ENCODE measurements at regions not wholly inside any gene's neighbourhood (a gene's known extent, or its start where the extent isn't known, plus 50 kb on each side); places are given as distances from the start of the nearest gene placed in this dataset.

DNA sequence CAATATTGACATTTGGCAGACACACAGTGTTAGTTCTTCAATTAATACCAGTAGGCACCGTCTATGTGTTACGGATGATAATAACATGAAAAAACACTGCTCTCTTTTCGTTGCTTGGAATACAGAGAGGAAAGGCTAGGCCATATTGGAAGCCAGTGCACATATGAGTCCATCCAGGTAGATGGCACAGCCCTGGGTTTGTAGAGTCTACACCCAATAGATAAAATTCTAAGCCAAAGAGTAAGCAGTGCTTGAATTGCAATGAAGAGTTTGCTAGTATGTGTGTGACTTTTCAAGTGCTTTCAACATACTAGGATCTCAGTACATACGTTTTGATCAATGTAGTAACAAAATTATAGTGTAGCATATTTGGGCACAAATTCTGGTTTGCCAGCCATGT is 243.3 kb upstream of the AVPR1A start:
- no peak for DNase-seq (ENCODE audit: low spot score)
- H3K36me3 Mint-ChIP-seq (ENCODE audit: low read depth) = no peaks in the 10 kb centered on the region
- H3K4me3 Mint-ChIP-seq (ENCODE audit: unreplicated experiment) = no peak overlapping the region
- peaks cover 9% of the 10 kb centered on the region for H3K9me3 Mint-ChIP-seq (ENCODE audit: low read depth)
- H3K27ac Mint-ChIP-seq (ENCODE audit: unreplicated experiment) = no peak overlapping the region
- no peaks in the 10 kb centered on the region for H3K4me1 Mint-ChIP-seq (ENCODE audit: low read depth)
- H3K27me3 Mint-ChIP-seq (ENCODE audit: low read depth) = peaks cover 6% of the 10 kb centered on the region
- TF ChIP-seq, protein P1, sequence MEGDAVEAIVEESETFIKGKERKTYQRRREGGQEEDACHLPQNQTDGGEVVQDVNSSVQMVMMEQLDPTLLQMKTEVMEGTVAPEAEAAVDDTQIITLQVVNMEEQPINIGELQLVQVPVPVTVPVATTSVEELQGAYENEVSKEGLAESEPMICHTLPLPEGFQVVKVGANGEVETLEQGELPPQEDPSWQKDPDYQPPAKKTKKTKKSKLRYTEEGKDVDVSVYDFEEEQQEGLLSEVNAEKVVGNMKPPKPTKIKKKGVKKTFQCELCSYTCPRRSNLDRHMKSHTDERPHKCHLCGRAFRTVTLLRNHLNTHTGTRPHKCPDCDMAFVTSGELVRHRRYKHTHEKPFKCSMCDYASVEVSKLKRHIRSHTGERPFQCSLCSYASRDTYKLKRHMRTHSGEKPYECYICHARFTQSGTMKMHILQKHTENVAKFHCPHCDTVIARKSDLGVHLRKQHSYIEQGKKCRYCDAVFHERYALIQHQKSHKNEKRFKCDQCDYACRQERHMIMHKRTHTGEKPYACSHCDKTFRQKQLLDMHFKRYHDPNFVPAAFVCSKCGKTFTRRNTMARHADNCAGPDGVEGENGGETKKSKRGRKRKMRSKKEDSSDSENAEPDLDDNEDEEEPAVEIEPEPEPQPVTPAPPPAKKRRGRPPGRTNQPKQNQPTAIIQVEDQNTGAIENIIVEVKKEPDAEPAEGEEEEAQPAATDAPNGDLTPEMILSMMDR (IDR thresholded peaks at IDR 0.05) = no peak

DNA sequence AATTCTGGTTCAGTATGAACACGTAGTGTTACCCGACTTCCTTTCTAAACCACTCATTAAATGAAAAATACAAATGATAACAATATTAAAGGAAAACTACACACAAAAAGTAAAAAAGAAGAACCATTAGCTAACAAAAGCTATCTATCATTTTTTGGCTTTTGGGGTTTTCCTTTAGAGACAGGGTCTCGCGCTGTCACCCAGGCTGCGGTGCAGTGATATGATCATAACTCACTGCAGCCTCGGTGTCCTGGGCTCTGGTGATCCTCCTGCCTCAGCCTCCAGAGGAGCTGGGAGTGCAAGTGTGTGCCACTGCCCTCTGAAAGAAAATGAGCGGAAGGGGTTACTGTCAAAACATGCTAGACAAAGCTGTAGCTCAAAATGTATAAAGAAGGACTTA is 238.2 kb upstream of the AVPR1A start:
- no peaks in the 10 kb centered on the region for H3K9me3 Mint-ChIP-seq (ENCODE audit: low read depth)
- TF ChIP-seq, protein P1 (IDR thresholded peaks at IDR 0.05) = no peak
- H3K4me3 Mint-ChIP-seq (ENCODE audit: unreplicated experiment) = no peak overlapping the region
- H3K36me3 Mint-ChIP-seq (ENCODE audit: low read depth) = no peaks in the 10 kb centered on the region
- no peak for DNase-seq (ENCODE audit: low spot score)
- H3K4me1 Mint-ChIP-seq (ENCODE audit: low read depth) = no peaks in the 10 kb centered on the region
- H3K27ac Mint-ChIP-seq (ENCODE audit: unreplicated experiment) = no peak overlapping the region
- peaks cover 6% of the 10 kb centered on the region for H3K27me3 Mint-ChIP-seq (ENCODE audit: low read depth)

DNA sequence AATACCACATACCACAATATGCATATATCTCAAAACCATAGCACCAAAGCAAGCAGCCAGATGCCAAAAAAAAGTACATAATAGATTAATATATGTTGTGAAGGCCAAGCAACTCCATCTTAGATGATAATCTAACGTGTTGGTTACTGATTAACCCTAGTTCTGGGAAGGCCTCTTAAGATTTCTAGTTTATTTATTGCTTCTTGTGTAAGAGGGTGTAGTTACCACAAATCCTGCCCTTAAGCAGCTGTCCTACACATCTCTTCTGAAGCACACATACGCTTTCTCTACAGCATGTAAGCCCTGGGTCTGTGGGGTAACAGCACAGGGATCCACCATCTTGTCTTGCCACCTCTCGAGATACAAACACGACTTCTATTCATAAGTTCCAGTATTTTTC is 236.8 kb upstream of the AVPR1A start:
- Mint-ChIP-seq H3K4me1 (ENCODE audit: low read depth) (no peaks in the 10 kb centered on the region), H3K4me3 (ENCODE audit: unreplicated experiment) (no peak overlapping the region), H3K27ac (ENCODE audit: unreplicated experiment) (no peak overlapping the region), H3K36me3 (ENCODE audit: low read depth) (no peaks in the 10 kb centered on the region), H3K27me3 (ENCODE audit: low read depth) (peaks cover 6% of the 10 kb centered on the region), H3K9me3 (ENCODE audit: low read depth) (no peaks in the 10 kb centered on the region)
- DNase-seq (ENCODE audit: low spot score) = no peak
- TF ChIP-seq, protein P1 (IDR thresholded peaks at IDR 0.05) = no peak

DNA sequence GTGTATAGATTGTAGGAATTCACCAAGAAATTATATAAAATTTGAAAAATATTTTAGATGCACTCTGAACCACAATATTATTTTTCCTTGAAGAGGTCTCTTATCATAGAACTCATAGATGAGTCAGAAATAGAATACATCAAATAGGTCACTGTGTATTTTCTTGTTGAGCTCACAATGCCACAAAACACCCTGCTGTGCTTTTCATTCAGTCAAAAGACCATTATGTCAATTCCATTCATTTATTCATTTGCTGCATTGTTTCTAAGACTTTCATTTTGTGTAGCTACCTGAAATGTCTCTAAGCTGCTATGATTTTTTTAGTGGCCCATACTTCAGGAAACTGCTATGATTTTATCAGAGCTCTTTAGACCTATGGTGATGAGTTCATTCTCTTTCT is 231.9 kb upstream of the AVPR1A start:
- TF ChIP-seq, protein P1 (IDR thresholded peaks at IDR 0.05) = no peak
- no peak overlapping the region for H3K4me3 Mint-ChIP-seq (ENCODE audit: unreplicated experiment)
- no peaks in the 10 kb centered on the region for H3K4me1 Mint-ChIP-seq (ENCODE audit: low read depth)
- H3K27ac Mint-ChIP-seq (ENCODE audit: unreplicated experiment) = no peak overlapping the region
- no peak for DNase-seq (ENCODE audit: low spot score)
- no peaks in the 10 kb centered on the region for H3K36me3 Mint-ChIP-seq (ENCODE audit: low read depth)
- H3K9me3 Mint-ChIP-seq (ENCODE audit: low read depth) = peaks cover 5% of the 10 kb centered on the region
- peaks cover 12% of the 10 kb centered on the region for H3K27me3 Mint-ChIP-seq (ENCODE audit: low read depth)

DNA sequence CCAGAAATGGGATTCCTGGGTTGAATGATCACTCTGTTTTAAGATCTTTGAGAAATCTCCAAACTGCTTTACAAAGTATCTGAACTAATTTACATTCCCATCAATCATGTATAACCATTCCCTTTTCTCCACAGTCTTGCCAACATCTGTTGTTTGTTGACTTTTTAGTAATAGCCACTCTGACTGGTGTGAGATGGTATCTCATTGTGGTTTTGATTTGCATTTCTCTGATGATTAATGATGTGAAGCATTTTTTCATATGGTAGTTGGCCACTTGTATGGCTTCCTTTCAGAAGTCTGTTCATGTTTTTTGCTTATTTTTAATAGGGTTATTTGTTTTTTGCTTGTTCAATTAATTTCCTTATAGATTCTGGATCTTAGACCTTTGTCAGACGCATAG is 211.8 kb upstream of the AVPR1A start:
- DNase-seq (ENCODE audit: low spot score) = no peak
- Mint-ChIP-seq H3K27ac (ENCODE audit: unreplicated experiment) (no peak overlapping the region), H3K27me3 (ENCODE audit: low read depth) (peaks cover 10% of the 10 kb centered on the region), H3K4me1 (ENCODE audit: low read depth) (no peaks in the 10 kb centered on the region), H3K4me3 (ENCODE audit: unreplicated experiment) (no peak overlapping the region), H3K36me3 (ENCODE audit: low read depth) (peaks cover 3% of the 10 kb centered on the region), H3K9me3 (ENCODE audit: low read depth) (peaks cover 8% of the 10 kb centered on the region)
- TF ChIP-seq, protein P1 (IDR thresholded peaks at IDR 0.05) = no peak
